AG09319 (cell line): ENCODE measurements at regions not wholly inside any gene's neighbourhood (a gene's known extent, or its start where the extent isn't known, plus 50 kb on each side); places are given as distances from the start of the nearest gene placed in this dataset.

ENCODE experiments used
- DNase-seq: peaks from one replicate; pipeline ENCODE4 v3.0.0-alpha.2; 2010; ENCODE audit warnings: low read depth; ENCODE audit errors: extremely low read depth
- TF ChIP-seq, protein P1 (sequence below): IDR thresholded peaks from 2 replicates; pipeline ENCODE4 v1.5.1; 2011; ENCODE audit warnings: low read depth, mild to moderate bottlenecking, inconsistent platforms, low read length, moderate library complexity

DNA sequence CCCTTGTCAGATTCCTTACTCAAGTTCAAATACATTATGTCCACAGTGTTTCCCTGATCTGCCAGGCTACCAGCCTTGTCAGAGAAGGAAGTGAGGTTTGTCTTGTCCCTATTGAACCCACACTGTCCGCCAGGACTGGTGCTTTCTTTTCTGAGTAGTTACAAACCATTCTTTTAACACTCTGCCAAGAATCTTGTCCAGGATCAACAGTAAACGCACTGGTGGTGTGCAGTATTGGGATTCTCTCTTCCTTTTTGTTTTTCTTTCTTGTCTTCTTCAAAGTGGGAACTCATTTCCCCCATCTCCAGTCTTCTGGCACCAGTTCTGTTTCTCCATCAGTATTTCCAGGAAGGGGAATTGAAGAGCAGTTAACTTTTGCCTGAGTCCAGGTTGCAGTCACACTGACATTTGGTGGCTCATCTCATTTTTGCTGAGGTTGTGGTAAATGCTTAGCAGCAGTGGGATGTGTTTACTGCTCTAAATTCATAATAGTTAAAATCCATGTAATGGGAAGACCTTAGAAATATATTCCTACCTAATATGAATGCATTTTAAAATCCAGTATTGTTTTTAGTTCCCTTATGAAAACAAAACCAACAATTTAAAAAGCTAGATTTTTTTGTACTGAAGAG is 295.3 kb downstream of the PRL start:
- DNase-seq = no peak
- TF ChIP-seq, protein P1, sequence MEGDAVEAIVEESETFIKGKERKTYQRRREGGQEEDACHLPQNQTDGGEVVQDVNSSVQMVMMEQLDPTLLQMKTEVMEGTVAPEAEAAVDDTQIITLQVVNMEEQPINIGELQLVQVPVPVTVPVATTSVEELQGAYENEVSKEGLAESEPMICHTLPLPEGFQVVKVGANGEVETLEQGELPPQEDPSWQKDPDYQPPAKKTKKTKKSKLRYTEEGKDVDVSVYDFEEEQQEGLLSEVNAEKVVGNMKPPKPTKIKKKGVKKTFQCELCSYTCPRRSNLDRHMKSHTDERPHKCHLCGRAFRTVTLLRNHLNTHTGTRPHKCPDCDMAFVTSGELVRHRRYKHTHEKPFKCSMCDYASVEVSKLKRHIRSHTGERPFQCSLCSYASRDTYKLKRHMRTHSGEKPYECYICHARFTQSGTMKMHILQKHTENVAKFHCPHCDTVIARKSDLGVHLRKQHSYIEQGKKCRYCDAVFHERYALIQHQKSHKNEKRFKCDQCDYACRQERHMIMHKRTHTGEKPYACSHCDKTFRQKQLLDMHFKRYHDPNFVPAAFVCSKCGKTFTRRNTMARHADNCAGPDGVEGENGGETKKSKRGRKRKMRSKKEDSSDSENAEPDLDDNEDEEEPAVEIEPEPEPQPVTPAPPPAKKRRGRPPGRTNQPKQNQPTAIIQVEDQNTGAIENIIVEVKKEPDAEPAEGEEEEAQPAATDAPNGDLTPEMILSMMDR = no peak

DNA sequence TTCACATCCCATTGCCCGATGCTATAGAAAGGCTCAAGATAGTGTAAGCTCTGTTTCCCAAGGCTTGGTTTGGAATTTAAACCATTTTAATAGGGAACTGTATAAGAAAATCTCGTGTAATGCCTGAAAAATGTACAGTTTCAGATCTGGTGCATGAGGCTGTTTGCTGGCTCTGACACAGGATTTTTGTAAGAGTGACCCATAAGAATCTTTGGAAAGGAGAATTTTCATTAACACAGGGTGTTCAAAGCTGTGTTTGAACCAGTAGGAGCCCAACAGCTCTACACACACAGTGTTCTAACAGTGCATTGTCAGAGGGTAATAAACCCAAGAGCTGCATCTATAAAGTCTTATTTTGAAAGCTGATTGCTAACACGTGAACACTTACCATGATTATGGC is 293.5 kb downstream of the PRL start:
- no peak for DNase-seq
- TF ChIP-seq, protein P1 = no peak

DNA sequence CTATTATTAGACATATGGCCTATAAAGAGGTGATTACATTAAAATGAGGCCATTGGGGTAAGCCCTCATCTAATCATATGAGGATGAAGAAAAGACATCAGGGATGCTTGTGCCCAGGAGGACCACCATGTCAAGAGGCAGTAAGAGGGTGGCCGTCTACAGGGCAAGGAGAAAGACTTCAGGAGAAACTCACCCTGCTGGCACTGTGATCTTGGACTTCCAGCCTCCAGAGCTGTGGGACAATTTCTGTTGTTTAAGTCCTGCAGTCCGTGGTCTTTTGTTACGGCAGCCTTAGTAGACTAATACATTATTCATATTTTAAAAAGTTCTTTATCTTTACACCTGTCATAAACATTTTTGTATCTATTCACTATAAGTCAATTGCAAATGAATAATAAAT is 290.0 kb downstream of the PRL start:
- TF ChIP-seq, protein P1 = no peak
- no peak for DNase-seq

DNA sequence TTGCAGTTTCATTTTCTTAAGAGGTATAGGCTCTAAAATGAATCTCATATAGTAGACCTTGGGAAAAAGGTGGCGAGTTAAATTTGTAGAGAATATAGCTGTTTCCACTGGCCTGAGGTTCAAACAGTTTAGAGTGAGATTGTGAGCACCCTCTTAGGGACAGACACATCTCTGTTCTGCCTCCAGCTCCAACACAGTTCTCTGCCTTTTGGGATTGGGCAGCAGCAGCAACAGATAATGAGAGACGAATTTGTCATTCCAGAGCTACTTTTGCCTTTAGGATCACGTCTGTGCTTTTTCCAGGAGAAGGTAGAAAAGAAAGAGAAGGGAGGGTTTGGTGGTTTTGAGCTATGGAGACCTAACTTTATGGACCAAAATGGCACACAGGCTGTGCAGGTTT is 289.4 kb downstream of the PRL start:
- no peak for DNase-seq
- TF ChIP-seq, protein P1 = no peak

DNA sequence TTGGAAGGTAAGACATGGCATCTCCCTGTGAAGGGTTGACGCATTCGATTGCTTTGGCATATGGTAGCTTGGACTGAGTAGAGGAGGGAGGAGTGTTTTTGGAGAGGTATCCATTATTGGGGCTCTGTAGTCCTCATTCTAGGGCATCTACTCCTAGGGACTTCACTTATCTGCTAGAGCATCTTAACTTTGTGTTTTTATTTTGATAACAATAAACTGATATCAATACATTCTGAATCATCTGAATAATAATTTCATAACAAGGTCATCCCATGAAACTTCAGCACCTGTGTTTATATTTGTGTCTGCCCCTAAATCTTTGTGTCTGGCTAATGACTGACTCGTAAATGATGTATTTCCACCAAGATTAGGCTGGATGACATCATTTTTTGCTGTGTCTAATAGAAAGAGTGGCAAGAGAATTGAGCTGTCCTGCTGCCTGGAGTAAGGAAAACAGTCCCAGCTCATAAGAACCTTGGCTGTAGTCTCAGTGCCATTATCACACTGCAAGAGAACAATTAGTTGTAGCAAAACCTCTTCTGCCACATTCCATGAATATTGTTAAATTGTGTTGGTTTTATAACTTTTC is 288.5 kb downstream of the PRL start:
- no peak for DNase-seq
- TF ChIP-seq, protein P1 = no peak

DNA sequence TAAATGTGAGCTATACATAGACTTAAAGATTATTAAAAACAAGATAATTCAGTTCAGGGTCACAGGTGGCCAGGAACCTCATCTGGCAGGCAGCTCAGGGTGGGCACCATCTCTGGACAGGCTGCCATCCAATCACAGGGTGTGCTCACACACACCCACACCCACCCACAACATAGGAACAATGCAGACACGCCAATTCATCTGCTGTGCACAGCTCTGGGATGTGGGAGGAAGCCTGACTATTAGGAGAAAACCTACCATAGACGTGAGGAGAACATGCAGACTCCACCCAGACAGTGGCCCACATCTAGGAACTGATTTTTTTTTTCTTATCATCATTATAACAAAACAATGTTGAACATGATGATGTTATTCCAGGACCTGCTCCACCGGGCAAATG is 286.7 kb downstream of the PRL start:
- TF ChIP-seq, protein P1 = no peak

DNA sequence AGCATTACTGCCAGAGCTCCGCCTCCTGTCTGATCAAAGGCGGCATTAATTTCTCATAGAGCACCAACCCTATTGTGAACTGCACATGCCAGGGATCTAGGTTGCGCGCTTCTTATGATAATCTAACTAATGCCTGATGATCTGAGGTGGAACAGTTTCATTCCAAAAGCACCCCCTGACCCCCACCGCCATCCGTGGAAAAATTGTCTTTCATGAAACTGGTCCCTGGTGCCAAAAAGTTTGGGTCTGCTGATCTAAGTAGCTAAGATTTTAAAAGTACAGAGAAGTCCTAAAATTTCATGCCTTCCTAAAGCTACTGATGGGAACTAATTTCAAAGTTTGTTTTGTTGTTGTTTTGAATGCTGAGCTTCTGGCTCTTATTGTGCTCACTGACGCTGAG is 281.6 kb downstream of the PRL start:
- TF ChIP-seq, protein P1 = no peak
- no peak for DNase-seq

More for the DNA sequence above, 286.7 kb downstream of the PRL start:
- DNase-seq = no peak
